Astrocyte (in vitro differentiated cells and primary cell): ENCODE measurements at regions not wholly inside any gene's neighbourhood (a gene's known extent, or its start where the extent isn't known, plus 50 kb on each side); places are given as distances from the start of the nearest gene placed in this dataset.

Source experiments
- EZH2 ChIP-seq: IDR thresholded peaks from 2 replicates; pipeline ENCODE4 v1.6.1; 2012; ENCODE audit warnings: mild to moderate bottlenecking, low read length, inconsistent platforms; ENCODE audit not compliant: insufficient read depth
- TF ChIP-seq, protein P1 (sequence below): IDR thresholded peaks from 2 replicates; pipeline ENCODE4 v1.5.1; 2011; ENCODE audit warnings: low read depth, mild to moderate bottlenecking, inconsistent platforms, low read length, moderate library complexity; ENCODE audit not compliant: insufficient read depth

DNA sequence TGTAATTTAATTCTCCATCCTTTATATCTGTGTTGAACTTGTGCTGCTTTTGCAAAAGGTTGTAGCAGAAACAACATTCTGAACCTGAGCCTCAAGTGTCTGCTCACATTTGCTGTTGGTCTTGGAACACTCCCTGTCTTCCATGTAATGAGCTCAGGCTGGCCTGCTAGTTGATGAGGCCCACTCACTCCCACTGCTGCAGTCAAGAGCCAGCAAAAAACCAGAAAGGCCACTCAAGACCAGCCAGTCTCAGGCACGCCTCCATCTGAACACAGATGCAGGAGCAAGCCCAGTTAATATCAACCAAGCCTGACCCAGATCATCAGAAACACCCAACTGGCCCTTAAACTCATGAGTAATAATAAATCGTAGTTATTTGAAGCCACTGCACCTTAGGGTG lies 342.2 kb upstream of the NFIA start:
- TF ChIP-seq, protein P1, sequence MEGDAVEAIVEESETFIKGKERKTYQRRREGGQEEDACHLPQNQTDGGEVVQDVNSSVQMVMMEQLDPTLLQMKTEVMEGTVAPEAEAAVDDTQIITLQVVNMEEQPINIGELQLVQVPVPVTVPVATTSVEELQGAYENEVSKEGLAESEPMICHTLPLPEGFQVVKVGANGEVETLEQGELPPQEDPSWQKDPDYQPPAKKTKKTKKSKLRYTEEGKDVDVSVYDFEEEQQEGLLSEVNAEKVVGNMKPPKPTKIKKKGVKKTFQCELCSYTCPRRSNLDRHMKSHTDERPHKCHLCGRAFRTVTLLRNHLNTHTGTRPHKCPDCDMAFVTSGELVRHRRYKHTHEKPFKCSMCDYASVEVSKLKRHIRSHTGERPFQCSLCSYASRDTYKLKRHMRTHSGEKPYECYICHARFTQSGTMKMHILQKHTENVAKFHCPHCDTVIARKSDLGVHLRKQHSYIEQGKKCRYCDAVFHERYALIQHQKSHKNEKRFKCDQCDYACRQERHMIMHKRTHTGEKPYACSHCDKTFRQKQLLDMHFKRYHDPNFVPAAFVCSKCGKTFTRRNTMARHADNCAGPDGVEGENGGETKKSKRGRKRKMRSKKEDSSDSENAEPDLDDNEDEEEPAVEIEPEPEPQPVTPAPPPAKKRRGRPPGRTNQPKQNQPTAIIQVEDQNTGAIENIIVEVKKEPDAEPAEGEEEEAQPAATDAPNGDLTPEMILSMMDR = no peak
- TF ChIP-seq EZH2 = no peak
